ENCODE measurements at regions not wholly inside any gene's neighbourhood (a gene's known extent, or its start where the extent isn't known, plus 50 kb on each side); places are given as distances from the start of the nearest gene placed in this dataset.

DNA sequence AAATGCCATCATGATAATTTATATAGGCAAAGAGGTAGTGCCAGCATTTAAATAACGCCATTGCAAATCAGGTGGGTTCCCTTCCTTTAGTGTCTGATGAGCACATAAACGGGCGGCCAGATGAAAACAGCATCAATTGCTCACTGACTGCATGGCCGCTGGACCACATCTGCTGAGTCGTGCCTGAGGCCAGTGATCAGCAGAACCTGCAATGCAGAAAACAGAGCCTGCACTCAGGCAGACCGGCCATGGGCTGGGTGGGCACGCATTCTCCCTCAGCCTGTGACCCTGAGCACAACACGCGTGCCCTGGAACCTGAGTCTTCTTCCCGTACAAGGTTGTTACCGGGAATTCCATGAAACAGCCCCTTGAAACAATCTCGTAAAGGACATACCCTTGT is 144.0 kb upstream of the THBS2 start:
- TF ChIP-seq EP300 (IDR thresholded peaks at IDR 0.05; ENCODE audit: borderline replicate concordance), result no peak
- TF ChIP-seq YY1 (IDR thresholded peaks at IDR 0.05; ENCODE audit: low read depth), result no peak

DNA sequence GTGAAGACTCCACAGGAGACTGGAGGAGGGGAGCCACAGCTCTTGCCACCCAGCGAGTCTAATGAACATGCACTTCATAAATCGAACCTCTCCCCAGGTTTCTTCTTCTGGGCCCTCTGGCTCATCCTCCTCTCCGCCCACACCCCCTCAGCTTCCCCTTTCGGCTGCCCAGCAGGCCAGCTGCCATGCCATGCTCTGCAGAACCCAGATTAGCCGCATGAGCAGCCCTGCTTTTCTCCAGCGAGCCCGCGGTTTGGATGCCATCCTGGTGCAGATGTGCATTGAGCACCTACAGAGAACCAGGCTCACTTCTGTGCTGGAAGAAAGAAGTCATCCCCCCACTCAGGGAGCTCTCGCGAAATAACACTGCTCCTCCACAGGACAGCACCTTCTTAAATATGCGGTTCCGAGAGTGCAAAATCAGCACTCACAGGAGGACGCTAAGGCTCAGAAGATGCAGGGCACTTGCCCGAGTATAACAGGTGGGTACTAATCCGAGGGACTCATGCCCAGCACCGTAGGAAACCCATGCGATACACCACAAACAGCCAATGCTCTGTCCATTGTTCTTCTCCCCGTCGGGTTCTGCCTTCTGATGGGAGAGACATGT is 143.0 kb upstream of the THBS2 start:
- TF ChIP-seq EP300 (IDR thresholded peaks at IDR 0.05; ENCODE audit: borderline replicate concordance), result no peak
- no peak for TF ChIP-seq TCF12 (IDR thresholded peaks at IDR 0.05; ENCODE audit: low read depth)
- TF ChIP-seq, protein P1, sequence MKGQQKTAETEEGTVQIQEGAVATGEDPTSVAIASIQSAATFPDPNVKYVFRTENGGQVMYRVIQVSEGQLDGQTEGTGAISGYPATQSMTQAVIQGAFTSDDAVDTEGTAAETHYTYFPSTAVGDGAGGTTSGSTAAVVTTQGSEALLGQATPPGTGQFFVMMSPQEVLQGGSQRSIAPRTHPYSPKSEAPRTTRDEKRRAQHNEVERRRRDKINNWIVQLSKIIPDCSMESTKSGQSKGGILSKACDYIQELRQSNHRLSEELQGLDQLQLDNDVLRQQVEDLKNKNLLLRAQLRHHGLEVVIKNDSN (IDR thresholded peaks at IDR 0.05), result no peak
- no peak for TF ChIP-seq EGR1 (IDR thresholded peaks at IDR 0.05)
- TF ChIP-seq YY1 (IDR thresholded peaks at IDR 0.05; ENCODE audit: low read depth), result no peak
- TF ChIP-seq, protein P2, sequence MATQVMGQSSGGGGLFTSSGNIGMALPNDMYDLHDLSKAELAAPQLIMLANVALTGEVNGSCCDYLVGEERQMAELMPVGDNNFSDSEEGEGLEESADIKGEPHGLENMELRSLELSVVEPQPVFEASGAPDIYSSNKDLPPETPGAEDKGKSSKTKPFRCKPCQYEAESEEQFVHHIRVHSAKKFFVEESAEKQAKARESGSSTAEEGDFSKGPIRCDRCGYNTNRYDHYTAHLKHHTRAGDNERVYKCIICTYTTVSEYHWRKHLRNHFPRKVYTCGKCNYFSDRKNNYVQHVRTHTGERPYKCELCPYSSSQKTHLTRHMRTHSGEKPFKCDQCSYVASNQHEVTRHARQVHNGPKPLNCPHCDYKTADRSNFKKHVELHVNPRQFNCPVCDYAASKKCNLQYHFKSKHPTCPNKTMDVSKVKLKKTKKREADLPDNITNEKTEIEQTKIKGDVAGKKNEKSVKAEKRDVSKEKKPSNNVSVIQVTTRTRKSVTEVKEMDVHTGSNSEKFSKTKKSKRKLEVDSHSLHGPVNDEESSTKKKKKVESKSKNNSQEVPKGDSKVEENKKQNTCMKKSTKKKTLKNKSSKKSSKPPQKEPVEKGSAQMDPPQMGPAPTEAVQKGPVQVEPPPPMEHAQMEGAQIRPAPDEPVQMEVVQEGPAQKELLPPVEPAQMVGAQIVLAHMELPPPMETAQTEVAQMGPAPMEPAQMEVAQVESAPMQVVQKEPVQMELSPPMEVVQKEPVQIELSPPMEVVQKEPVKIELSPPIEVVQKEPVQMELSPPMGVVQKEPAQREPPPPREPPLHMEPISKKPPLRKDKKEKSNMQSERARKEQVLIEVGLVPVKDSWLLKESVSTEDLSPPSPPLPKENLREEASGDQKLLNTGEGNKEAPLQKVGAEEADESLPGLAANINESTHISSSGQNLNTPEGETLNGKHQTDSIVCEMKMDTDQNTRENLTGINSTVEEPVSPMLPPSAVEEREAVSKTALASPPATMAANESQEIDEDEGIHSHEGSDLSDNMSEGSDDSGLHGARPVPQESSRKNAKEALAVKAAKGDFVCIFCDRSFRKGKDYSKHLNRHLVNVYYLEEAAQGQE (IDR thresholded peaks at IDR 0.05; ENCODE audit: low read depth), result no peak
- TF ChIP-seq, protein P3, sequence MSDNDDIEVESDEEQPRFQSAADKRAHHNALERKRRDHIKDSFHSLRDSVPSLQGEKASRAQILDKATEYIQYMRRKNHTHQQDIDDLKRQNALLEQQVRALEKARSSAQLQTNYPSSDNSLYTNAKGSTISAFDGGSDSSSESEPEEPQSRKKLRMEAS (IDR thresholded peaks at IDR 0.05), result no peak
- TF ChIP-seq TAF1 (IDR thresholded peaks at IDR 0.05; ENCODE audit: low read depth), result no peak

DNA sequence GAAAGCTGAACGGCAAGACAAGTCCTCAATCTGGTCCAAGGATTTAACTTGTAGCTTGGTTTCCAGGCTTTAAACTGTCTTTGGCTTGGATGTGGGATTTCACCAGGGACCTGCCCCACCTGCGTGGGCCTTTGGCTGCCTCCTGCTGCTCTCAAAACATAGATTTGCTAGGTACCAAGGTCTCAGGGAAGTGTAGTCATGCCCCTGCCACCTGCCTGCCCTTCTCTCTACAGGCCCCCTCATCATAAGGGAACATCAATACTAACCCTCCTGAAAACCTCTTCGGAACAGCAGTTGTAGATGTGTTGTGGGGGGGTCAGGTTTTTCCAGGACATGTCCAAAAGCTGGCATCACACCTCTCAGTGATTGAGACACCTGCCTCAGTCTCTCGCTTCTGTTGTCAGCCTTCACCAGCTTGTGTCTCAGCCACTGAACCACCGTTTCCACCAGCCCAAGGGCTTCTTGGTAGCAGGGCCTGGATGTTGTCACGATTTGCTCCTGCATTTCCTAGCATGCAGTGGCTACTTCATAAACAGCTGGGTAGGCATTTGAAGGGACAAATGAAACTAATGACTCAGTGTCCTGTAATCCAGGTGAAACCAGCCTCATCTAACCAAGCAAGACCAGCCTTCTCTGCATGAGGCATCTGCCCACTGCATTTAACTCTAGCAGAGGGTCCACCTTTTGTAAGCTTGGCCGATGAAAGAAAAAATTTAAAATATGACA is 141.6 kb upstream of the THBS2 start:
- TF ChIP-seq TEAD4 (IDR thresholded peaks at IDR 0.05) (no peak), YY1 (IDR thresholded peaks at IDR 0.05; ENCODE audit: low read depth) (no peak), NFIC (IDR thresholded peaks at IDR 0.05) (no peak), ZBTB7A (IDR thresholded peaks at IDR 0.05; ENCODE audit: low read depth) (no peak), FOXM1 (IDR thresholded peaks at IDR 0.05; ENCODE audit: borderline replicate concordance, low read depth) (no peak), RAD21 (IDR thresholded peaks at IDR 0.05; ENCODE audit: low read depth) (no peak)
- TF ChIP-seq, protein P3 (IDR thresholded peaks at IDR 0.05), result no peak

DNA sequence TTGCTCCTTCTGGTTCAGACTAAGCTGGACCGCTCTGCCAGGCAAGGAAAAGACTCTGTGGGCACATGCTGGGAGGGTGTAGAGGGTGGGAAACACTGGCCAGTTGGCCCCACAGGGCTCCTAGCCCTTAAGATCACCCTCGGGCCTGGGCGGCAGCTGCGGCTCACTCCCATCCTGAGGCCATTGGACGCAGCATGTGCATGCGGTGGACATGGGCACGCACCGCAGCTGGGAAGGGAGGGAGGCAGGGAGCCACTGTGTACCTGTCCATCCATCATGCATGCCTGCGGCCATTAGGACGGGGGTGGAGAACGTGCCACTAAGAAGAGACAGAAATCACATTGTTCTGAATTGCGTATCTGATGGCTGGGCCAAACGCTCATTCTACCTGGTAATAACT is 140.1 kb upstream of the THBS2 start:
- TF ChIP-seq FOXM1 (IDR thresholded peaks at IDR 0.05; ENCODE audit: borderline replicate concordance, low read depth) (no peak), YY1 (IDR thresholded peaks at IDR 0.05; ENCODE audit: low read depth) (no peak), CEBPB (IDR thresholded peaks at IDR 0.05) (no peak), EGR1 (IDR thresholded peaks at IDR 0.05) (no peak), NFIC (IDR thresholded peaks at IDR 0.05) (no peak), TCF12 (IDR thresholded peaks at IDR 0.05; ENCODE audit: low read depth) (no peak), TAF1 (IDR thresholded peaks at IDR 0.05; ENCODE audit: low read depth) (no peak), RAD21 (IDR thresholded peaks at IDR 0.05; ENCODE audit: low read depth) (no peak), TEAD4 (IDR thresholded peaks at IDR 0.05) (no peak), EP300 (IDR thresholded peaks at IDR 0.05; ENCODE audit: borderline replicate concordance) (no peak)
- TF ChIP-seq, protein P1 (IDR thresholded peaks at IDR 0.05), result no peak
- TF ChIP-seq, protein P2 (IDR thresholded peaks at IDR 0.05; ENCODE audit: low read depth), result no peak
- TF ChIP-seq, protein P3 (IDR thresholded peaks at IDR 0.05), result no peak

DNA sequence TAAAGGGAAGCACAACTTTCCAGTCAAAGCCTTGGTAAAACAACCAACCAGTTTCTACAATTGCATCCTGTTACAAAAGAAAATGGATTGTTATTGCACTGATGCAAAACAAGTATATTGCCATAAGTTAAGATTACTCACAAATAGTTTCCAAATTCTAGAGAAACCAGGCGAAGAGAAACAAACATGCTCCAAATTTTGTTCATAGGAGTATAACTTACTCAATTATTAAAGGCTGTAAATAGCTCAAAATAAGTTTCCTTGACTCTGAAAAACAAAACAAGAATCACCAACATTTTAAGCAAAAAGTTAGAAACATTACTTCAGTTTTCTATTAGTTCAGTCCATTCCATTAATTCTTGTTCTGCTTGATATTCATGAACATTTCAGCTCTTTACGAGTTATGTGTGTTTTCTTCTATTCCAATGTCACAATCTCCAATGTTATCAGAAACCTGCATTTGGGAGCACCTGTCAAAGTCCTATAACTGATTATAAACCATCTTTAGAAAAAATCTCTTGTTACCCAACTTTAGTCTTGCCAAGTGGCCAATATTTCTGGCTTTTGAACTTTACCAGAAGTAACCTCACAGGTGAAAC is 137.9 kb upstream of the THBS2 start:
- TF ChIP-seq CEBPB (IDR thresholded peaks at IDR 0.05) (no peak), FOXM1 (IDR thresholded peaks at IDR 0.05; ENCODE audit: borderline replicate concordance, low read depth) (no peak), TEAD4 (IDR thresholded peaks at IDR 0.05) (no peak), YY1 (IDR thresholded peaks at IDR 0.05; ENCODE audit: low read depth) (no peak), CREB1 (IDR thresholded peaks at IDR 0.05; ENCODE audit: low read depth) (no peak)
